ENCODE measurements at regions not wholly inside any gene's neighbourhood (a gene's known extent, or its start where the extent isn't known, plus 50 kb on each side); places are given as distances from the start of the nearest gene placed in this dataset.

GRCh38 chrX:137297167-137297566 lies 263.4 kb upstream of the GPR101 start:
- TF ChIP-seq RAD21 (IDR thresholded peaks at IDR 0.05; ENCODE audit: low read depth) = no peak
- TF ChIP-seq ZBTB7A (IDR thresholded peaks at IDR 0.05; ENCODE audit: low read depth) = no peak
- no peak for TF ChIP-seq REST (IDR thresholded peaks at IDR 0.05; ENCODE audit: low read depth)
- TF ChIP-seq FOXM1 (IDR thresholded peaks at IDR 0.05; ENCODE audit: borderline replicate concordance, low read depth) = no peak
- TF ChIP-seq CREB1 (IDR thresholded peaks at IDR 0.05; ENCODE audit: low read depth) = no peak
- TF ChIP-seq TCF12 (IDR thresholded peaks at IDR 0.05; ENCODE audit: low read depth) = no peak
- TF ChIP-seq EP300 (IDR thresholded peaks at IDR 0.05; ENCODE audit: borderline replicate concordance) = no peak
- TF ChIP-seq CEBPB (IDR thresholded peaks at IDR 0.05) = no peak
- TF ChIP-seq USF1 (IDR thresholded peaks at IDR 0.05) = no peak

GRCh38 chrX:137290011-137290410 lies 256.2 kb upstream of the GPR101 start:
- TF ChIP-seq YY1 (IDR thresholded peaks at IDR 0.05; ENCODE audit: low read depth) (no peak), USF1 (IDR thresholded peaks at IDR 0.05) (no peak), TCF12 (IDR thresholded peaks at IDR 0.05; ENCODE audit: low read depth) (no peak), NFIC (IDR thresholded peaks at IDR 0.05) (no peak), MAX (IDR thresholded peaks at IDR 0.05) (no peak), TEAD4 (IDR thresholded peaks at IDR 0.05) (no peak), ZBTB7A (IDR thresholded peaks at IDR 0.05; ENCODE audit: low read depth) (no peak), CEBPB (IDR thresholded peaks at IDR 0.05) (no peak), TAF1 (IDR thresholded peaks at IDR 0.05; ENCODE audit: low read depth) (no peak), EP300 (IDR thresholded peaks at IDR 0.05; ENCODE audit: borderline replicate concordance) (no peak), FOXM1 (IDR thresholded peaks at IDR 0.05; ENCODE audit: borderline replicate concordance, low read depth) (no peak), RAD21 (IDR thresholded peaks at IDR 0.05; ENCODE audit: low read depth) (no peak), EGR1 (IDR thresholded peaks at IDR 0.05) (no peak), CREB1 (IDR thresholded peaks at IDR 0.05; ENCODE audit: low read depth) (no peak), REST (IDR thresholded peaks at IDR 0.05; ENCODE audit: low read depth) (no peak)

- TF ChIP-seq FOXM1 (IDR thresholded peaks at IDR 0.05; ENCODE audit: borderline replicate concordance, low read depth) (no peak), TAF1 (IDR thresholded peaks at IDR 0.05; ENCODE audit: low read depth) (no peak), CEBPB (IDR thresholded peaks at IDR 0.05) (no peak)
These were observed 253.4 kb upstream of the GPR101 start for GRCh38 chrX:137287191-137287590.

GRCh38 chrX:137286423-137286822 lies 252.6 kb upstream of the GPR101 start:
- TF ChIP-seq NFIC (IDR thresholded peaks at IDR 0.05) (no peak), CREB1 (IDR thresholded peaks at IDR 0.05; ENCODE audit: low read depth) (no peak), TCF12 (IDR thresholded peaks at IDR 0.05; ENCODE audit: low read depth) (no peak), TEAD4 (IDR thresholded peaks at IDR 0.05) (no peak), RAD21 (IDR thresholded peaks at IDR 0.05; ENCODE audit: low read depth) (no peak), EGR1 (IDR thresholded peaks at IDR 0.05) (no peak), TAF1 (IDR thresholded peaks at IDR 0.05; ENCODE audit: low read depth) (no peak), ZBTB7A (IDR thresholded peaks at IDR 0.05; ENCODE audit: low read depth) (no peak), MAX (IDR thresholded peaks at IDR 0.05) (no peak), REST (IDR thresholded peaks at IDR 0.05; ENCODE audit: low read depth) (no peak), FOXM1 (IDR thresholded peaks at IDR 0.05; ENCODE audit: borderline replicate concordance, low read depth) (no peak), CEBPB (IDR thresholded peaks at IDR 0.05) (no peak), USF1 (IDR thresholded peaks at IDR 0.05) (no peak), YY1 (IDR thresholded peaks at IDR 0.05; ENCODE audit: low read depth) (no peak), EP300 (IDR thresholded peaks at IDR 0.05; ENCODE audit: borderline replicate concordance) (no peak)
